ENCODE measurements at regions not wholly inside any gene's neighbourhood (a gene's known extent, or its start where the extent isn't known, plus 50 kb on each side); places are given as distances from the start of the nearest gene placed in this dataset.
"Not testable (repeated sequence)": the region's sequence is repeated elsewhere in the genome, so short reads cannot be mapped to it uniquely, and the experiment has no call there.

GRCh38 chr5:131107128-131107527 is 57.9 kb downstream of the HINT1 start:
- no peak overlapping the region for H3K27ac Mint-ChIP-seq
- CTCF ChIA-PET = interaction anchor here (2.5 to 3.8 kb wide), 2 partner anchors 10 to 236 kb away, joined by 8 to 30 read pairs; no protein-coding TSS in a partner anchor
- no peak overlapping the region for H3K4me3 Mint-ChIP-seq
- DNase-seq = no peak
- POLR2A ChIA-PET = interaction anchor here (0.8 kb wide), 1 partner anchor 236 kb away, joined by 3 read pairs; no protein-coding TSS in a partner anchor
- intact Hi-C loops (cut with micrococcal nuclease) = no loop called here
- no peaks in the 10 kb centered on the region for H3K9me3 Mint-ChIP-seq
- H3K27me3 Mint-ChIP-seq = no peaks in the 10 kb centered on the region
- H3K36me3 Mint-ChIP-seq (ENCODE audit: low read depth) = no peaks in the 10 kb centered on the region
- TF ChIP-seq, protein P1, sequence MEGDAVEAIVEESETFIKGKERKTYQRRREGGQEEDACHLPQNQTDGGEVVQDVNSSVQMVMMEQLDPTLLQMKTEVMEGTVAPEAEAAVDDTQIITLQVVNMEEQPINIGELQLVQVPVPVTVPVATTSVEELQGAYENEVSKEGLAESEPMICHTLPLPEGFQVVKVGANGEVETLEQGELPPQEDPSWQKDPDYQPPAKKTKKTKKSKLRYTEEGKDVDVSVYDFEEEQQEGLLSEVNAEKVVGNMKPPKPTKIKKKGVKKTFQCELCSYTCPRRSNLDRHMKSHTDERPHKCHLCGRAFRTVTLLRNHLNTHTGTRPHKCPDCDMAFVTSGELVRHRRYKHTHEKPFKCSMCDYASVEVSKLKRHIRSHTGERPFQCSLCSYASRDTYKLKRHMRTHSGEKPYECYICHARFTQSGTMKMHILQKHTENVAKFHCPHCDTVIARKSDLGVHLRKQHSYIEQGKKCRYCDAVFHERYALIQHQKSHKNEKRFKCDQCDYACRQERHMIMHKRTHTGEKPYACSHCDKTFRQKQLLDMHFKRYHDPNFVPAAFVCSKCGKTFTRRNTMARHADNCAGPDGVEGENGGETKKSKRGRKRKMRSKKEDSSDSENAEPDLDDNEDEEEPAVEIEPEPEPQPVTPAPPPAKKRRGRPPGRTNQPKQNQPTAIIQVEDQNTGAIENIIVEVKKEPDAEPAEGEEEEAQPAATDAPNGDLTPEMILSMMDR (IDR thresholded peaks at IDR 0.05) = no peak
- no peak for ATAC-seq
- H3K4me1 Mint-ChIP-seq (ENCODE audit: low read depth) = peaks cover 14% of the 10 kb centered on the region

DNA sequence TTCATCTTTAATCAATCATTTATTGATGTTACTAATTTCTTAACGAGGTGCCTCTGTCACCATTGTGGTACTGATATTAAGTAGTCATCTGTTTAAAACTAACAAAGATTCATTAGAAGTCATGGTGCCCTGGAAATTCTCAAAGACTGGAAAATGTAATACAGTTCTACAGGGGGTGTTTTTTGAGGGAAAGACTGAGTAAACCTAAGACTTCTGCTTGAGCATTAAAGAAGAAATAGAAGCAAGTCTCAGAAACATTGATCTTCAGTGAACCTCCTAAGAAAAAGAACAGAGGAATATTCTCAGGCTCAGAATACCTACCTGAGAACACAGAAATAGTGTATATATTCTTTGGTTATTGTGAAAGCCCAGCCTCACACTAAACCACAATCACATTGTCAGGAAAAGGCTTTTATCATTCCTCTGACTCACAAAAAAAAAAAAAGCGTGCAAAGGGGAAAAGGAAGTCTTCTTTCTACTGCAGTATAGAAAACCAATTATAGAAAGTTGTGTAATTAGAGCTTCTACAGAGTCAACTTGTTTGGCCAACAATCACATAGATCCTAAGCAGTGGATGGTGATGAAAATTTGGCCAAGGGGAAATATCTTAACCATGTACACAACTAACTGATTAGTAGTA is 60.8 kb downstream of the HINT1 start:
- Mint-ChIP-seq H3K4me1 (ENCODE audit: low read depth) (peaks cover 10% of the 10 kb centered on the region), H3K4me3 (no peak overlapping the region), H3K27ac (no peak overlapping the region), H3K36me3 (ENCODE audit: low read depth) (no peaks in the 10 kb centered on the region), H3K27me3 (no peaks in the 10 kb centered on the region), H3K9me3 (no peaks in the 10 kb centered on the region)
- POLR2A ChIA-PET = no interaction called here
- ATAC-seq (no peak), DNase-seq (no peak)
- CTCF ChIA-PET = interaction anchor here (1.4 kb wide), 1 partner anchor 233 kb away, joined by 4 read pairs; no protein-coding TSS in a partner anchor
- TF ChIP-seq, protein P1 (IDR thresholded peaks at IDR 0.05) = no peak
- intact Hi-C loops (cut with micrococcal nuclease) = no loop called here

DNA sequence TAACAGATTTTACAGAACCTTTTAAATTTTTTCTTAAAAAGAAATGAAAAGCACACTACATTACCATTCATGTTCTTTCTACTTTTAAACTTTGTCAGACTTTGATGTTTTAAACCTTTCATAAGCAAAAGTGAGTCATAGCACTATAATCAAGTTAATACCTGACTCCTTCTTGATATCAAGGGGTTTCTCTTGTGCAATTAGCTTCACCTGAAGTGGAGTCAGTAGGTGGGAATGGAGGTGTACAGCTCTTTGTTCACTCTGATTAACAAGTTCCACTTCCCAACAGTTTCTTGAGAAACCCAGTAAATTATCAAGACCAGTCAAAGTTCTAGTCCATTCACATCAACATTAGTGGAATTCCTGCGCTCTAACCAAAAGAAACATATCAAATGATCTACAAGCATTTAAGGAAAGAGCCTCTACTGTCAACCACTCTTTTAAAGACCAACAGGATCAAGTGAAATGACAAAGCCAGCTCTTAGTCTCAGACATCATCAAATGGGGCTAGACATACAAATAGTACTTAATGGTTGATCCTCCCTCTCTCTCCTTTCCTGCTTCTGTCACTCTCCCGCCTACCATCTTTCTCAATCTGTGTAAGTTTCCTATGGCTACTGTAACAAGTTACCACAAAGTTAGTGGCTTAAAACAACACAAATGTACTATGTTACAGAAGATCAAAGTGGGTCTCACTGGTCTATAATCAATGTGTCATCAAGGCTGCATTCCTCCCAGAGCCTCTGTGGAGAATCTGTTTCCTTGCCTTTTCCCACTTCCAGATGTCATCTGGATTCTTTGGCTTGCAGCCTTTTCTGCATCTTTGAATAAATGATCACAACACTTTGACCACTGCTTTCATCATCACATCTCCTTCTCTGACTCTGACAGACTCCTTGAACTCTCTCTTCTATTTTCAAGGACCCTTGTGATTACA is 68.0 kb downstream of the HINT1 start:
- no peak overlapping the region for H3K4me3 Mint-ChIP-seq
- intact Hi-C loops (cut with micrococcal nuclease) = no loop called here
- CTCF ChIA-PET = interaction anchor here (0.7 to 1.2 kb wide), 3 partner anchors 11 to 33 kb away, joined by 3 to 8 read pairs (median 4); no protein-coding TSS in a partner anchor
- H3K27ac Mint-ChIP-seq = no peak overlapping the region
- POLR2A ChIA-PET = no interaction called here
- H3K4me1 Mint-ChIP-seq (ENCODE audit: low read depth) = peaks cover 10% of the 10 kb centered on the region
- DNase-seq (peak; percentile 7), ATAC-seq (peak; percentile 79)
- TF ChIP-seq, protein P1 (IDR thresholded peaks at IDR 0.05) = no peak
- peaks cover 2% of the 10 kb centered on the region for H3K27me3 Mint-ChIP-seq
- H3K36me3 Mint-ChIP-seq (ENCODE audit: low read depth) = no peaks in the 10 kb centered on the region
- H3K9me3 Mint-ChIP-seq = peaks cover 7% of the 10 kb centered on the region

DNA sequence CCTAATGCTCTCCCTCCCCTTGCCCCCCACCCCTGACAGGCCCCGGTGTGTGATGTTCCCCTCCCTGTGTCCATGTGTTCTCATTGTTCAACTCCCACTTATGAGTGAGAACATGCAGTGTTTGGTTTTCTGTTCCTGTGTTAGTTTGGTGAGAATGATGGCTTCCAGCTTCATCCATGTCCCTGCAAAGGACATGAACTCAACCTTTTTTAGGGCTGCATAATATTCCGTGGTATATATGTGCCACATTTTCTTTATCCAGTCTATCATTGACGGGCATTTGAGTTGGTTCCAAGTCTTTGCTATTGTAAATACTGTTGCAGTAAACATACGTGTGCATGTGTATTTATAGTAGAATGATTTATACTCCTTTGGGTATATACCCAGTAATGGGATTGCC is 69.5 kb downstream of the HINT1 start:
- H3K9me3 Mint-ChIP-seq; H3K27me3 Mint-ChIP-seq; DNase-seq; POLR2A ChIA-PET; H3K27ac Mint-ChIP-seq; ATAC-seq; CTCF ChIA-PET; H3K36me3 Mint-ChIP-seq (ENCODE audit: low read depth); H3K4me3 Mint-ChIP-seq; intact Hi-C loops (cut with micrococcal nuclease): not testable (repeated sequence)
- H3K4me1 Mint-ChIP-seq (ENCODE audit: low read depth) = peaks cover 10% of the 10 kb centered on the region

DNA sequence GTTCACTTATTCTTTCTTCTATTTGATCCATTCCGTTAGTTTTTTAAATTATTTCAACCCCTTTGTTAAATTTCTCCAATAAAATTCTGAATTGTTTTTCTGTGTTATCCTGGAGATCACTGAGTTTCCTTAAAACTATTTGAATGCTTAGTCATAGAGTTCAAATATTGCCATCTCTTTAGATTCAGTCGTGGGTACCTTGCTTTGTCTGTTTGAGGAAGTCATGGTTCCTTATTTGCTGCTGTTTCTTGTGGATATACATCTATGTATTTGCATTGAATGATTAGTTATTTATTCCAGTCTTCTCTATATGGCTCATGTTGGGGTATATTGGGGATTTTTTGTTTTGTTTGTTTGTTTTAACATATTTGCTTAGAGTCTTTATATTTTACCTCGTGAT is 80.6 kb downstream of the HINT1 start:
- Mint-ChIP-seq H3K4me1 (ENCODE audit: low read depth) (no peaks in the 10 kb centered on the region), H3K27ac (no peak overlapping the region), H3K4me3 (no peak overlapping the region), H3K36me3 (ENCODE audit: low read depth) (no peaks in the 10 kb centered on the region), H3K27me3 (no peaks in the 10 kb centered on the region), H3K9me3 (peaks cover 2% of the 10 kb centered on the region)
- no peak for DNase-seq
- no peak for ATAC-seq
- POLR2A ChIA-PET = no interaction called here
- TF ChIP-seq, protein P1 (IDR thresholded peaks at IDR 0.05) = no peak
- CTCF ChIA-PET = interaction anchor here (1.9 kb wide), 1 partner anchor 7 kb away, joined by 5 read pairs; no protein-coding TSS in a partner anchor
- intact Hi-C loops (cut with micrococcal nuclease) = no loop called here

All from activated CD8-positive, alpha-beta T cell treated with anti-CD3 and anti-CD28 coated beads for 36 hours (primary cell).